HS-27A (cell line): ENCODE measurements at regions not wholly inside any gene's neighbourhood (a gene's known extent, or its start where the extent isn't known, plus 50 kb on each side); places are given as distances from the start of the nearest gene placed in this dataset.

ENCODE experiments used
- DNase-seq: peaks from one replicate; pipeline ENCODE4 v3.0.0-alpha.2; 2012; ENCODE audit warnings: low read depth, missing footprints

DNA sequence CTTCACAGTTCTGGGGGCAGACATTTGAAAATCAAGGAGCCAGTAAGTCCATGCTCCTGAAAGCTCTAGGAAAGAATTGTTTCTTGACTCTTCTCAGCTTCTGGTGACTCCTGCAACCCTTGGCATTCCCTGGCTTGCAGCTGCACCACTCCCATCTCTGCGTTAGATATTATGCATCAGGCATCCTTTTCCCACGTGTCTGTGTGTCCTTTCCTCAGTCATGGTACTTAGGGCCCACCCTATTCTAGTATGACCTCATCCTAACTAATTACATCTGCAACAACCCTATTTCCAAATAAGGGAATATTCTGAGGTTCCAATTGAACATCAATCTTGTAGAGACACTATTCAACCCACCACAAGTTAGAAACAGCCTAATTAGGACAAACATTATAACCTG, 931.7 kb upstream of the CHAC2 start:
- DNase-seq = no peak

DNA sequence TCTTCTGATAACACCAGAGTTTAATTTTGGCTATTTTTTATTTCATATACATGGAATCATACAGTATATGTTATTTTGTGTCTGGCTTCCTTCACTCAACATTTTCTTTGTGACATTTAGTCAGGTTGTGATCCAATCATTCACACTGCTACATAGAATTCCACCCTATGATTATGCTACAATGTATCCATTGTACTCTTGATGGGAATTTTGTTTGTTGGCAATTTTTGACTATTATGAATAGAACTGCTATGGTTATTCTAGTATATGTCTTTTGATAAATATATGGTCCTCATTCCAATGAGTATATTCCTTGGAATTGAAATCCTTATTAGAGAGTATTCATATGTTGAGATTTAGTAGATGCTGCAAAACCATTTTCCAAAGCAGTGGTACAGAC, 936.4 kb upstream of the CHAC2 start:
- DNase-seq = no peak

DNA sequence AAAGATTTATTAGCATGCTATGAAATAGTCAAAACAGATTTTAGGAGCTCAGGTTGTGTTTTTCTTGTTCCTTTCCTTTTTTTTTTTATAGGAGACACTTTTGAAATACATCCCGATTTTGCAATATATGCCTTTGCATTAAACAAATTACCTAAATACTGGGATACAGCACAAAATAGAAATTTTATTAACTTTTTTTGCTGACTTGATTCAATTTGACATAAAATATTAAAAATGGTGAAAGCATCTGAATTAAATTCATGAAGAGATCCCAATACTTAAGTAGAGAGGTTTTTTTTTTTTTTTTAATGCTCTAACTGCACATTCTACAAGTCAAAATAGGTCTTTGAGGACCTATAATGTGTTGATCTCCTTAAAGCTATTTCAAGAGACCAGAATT, 939.5 kb upstream of the CHAC2 start:
- DNase-seq = no peak

DNA sequence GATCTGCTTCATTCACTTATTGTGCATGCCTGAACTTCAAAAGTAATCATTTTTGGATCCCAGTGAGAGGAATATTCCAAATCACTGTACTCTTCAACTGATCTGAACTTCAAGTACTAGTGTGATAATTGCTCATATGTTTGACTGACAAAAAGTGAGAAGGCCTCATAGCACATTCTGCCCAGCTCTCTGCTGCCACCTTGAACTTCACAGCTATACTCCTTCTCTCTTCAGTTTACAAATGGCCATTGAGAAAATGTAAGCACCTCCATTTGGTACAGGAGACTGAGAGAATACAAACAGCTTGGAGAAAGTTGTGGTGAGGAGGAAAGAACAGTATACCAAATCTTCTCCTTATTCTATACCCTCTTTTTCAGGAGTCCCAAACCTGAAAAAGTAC, 946.0 kb upstream of the CHAC2 start:
- DNase-seq = no peak

DNA sequence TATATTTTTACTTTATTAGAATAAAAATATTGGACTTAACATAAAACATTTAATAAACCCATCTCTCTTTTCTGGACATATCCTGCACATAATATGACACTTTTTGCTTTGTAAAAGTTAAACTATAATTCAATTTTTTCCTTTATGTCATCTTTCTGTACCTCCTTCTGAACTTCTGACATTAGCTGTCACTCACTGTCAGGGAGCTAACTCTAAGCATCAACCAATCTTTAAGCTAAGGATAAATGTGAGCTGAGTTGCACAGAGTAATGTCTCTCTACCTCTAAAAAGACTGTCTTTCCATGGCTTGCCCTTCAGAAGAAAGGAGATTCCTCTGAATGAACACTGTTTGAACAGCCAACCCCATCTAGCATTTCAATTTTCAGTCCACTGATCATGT, 948.6 kb upstream of the CHAC2 start:
- DNase-seq = no peak

DNA sequence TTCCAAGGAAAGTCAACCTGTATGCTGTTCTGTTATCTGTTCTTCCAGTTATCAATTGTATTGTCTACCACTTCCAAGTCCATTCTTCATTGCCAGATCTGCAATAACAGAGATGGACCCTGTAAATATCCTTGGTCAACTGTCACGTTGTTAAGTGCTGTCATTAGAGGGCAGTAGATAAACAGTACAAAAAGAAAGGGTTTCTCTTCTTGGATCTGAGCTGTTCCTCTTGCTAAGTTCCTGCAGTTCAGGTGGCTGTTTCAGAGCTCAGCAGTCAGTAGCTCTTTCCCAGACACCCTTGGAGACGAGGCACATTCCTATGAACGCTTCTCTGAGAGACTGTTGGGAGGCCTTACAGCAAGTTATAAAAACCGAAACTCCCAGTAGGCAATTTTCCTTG, 957.1 kb upstream of the CHAC2 start:
- DNase-seq = peak; percentile 7

DNA sequence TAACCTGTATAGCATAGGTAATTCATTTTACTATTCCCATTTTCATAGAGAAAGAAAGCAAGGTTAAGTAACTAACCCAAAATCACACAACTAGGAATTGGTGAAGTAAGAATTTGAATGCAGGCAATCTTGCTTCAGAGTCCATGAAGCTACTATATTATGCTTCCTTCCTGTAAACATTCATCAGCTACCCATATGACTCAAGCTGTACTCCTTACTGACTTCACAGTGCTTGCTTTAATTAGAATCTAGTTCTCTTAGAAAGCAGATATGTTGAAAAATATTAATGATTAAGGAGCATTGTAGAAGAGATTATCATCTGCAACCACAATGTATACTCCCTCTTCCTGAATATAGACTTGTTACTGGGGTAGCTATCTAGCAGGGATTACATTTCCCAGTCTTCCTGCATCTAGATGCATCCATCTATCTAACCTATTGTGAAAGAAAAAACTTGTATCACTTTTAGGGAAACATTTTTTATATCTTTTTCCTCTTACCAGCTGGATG, 961.6 kb upstream of the CHAC2 start:
- DNase-seq = no peak

DNA sequence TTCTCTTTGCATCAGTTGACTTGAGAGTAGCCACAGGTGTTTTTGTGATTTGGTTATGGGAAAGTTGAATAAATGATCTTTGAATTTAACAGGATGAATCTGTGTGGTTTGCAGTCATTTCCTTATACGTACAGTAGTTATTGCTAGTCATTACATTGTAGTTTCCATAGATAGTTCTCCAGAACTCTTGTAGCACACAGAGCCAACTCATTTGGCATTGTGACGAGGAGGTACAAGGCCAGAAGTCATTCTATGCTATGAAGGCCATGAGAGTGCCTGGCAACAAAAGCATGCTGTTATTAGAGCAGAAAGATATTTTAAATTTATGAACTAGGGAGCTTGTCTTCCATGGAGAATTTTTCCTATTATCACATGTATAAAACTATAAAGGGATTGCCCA, 973.0 kb upstream of the CHAC2 start:
- no peak for DNase-seq

DNA sequence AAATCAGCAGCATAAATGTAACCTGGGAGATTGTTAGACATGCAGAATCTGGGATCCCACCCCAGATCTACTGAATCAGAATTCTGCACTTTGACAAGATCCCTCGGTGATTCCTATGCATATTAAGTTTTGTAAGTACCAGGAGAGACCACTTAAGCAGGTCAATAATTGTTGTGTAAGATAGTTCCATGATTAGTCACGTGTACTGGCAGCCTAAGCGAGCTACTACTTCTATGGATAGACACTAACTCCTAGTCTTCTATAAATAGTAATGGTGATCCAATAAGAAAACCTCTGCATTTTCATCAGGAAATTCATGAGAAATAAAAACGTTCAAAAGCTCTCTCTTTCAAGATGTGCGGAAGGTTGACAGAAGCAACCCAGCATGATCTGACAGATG, 988.2 kb upstream of the CHAC2 start:
- DNase-seq = no peak

DNA sequence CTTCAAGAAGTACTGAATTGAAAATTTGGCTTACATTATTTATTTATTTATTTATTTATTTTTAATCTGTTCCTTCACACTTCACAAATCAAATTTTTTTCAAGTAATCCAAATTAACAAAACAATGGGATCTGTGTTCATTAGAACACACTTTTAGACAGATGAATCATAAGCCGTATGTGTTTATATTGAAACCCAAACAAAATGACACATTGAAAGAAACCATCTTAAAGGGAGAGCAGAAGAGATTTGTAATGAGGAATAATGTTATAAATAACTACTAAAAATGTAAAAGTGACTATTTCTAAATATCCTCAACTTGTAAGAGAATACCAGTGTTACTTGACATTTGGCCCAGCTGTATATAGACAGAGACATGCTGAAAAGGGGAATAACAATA, 991.0 kb upstream of the CHAC2 start:
- no peak for DNase-seq

DNA sequence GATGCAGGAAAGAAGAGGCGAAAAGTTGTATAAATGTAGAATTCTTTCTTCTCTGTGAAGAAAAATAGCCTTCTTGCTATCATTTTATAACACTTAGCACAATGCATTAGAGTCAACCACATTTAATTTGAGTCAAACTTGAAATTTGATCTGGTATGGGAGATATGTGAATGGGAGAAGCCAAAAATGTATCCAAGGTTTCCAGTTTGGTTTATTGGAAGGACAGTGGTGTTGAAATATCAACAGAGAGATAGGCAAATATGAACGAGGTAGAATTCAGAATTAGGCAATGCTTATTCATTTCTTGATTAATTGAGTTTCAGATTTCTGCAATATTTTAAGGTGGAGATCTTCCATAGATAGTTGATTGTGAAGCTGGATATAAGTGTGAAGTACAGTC, 991.9 kb upstream of the CHAC2 start:
- no peak for DNase-seq

DNA sequence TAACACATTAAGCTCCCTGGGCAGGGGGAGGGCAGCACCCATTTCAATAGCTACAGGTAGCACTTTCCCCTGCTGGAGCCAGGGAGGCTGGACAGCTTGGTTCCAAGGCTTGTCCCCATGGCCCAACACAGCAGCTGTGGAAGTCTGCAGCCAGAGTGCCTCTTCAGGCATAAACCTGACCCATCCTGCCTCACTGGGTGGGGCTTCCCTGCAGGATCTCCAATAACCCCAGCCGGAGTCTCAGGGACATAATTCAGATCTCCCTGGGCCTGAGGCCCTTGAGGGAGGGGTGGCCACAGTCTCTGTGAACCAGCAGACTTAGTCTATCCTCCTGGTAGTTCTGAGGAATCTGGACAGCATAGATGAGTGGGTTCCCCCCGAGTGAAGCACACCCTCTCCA, 1001.9 kb upstream of the CHAC2 start:
- no peak for DNase-seq

DNA sequence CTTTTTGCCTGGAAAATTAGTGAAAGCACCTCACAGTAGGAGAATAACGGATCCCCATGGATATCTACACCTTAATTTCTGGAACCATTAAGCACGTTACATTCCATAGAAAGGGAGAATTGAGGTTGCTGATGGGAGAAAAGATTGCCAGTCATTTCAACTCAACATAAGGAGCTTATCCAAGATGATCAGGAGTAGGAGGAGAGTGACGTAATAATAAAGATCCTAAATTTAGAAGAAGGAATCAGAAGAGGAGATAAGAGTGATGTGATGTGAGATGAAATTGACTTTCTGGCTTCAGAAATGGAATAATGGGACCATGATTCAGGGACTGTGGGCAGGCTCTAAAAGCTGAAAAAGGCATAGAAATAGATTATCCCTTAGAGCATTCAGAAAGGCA, 1017.8 kb upstream of the CHAC2 start:
- no peak for DNase-seq

DNA sequence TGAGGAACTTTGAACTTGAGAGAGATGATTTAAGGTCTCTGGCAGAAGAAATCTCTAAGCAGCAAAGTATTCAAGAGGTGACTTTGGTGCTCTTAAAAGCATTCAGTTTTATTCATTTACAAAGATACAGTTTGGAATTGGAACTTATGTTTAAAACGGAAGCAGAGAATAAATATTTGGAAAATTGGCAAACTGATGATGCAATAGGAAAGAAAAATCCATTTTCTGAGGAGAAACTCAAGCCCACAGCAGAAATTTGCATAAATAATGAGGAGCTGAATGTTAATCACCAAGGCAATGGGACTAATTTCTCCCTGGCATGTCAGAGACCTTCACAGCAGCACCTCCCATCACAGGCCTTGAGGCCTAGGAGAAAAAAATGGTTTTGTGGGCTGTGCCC, 1022.5 kb upstream of the CHAC2 start:
- no peak for DNase-seq

DNA sequence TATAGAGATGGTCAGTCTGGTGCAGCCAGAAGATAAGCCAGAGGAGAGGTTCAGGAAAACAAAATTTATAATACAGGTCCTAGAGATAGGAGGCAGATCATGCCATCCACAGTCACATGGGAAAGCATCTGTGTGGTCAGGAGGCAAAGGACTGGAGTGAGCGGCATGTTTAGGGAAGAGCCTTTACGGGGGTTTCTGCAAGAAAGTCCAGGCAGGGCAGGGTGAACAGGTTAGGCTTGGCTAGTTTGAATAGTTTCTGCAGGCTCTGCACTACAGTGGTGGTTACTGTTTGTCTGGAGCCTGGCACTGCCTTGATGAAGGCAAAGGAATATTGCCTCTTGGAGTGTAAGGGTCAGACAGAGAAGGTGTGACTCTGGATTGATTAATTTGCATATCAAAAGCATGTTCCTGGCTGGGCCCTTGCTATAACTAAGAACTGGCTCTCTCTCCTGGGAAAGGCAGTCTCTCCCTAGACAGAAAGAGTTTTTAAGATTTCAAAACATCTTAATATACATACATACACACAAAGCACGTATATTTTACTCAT, 1034.7 kb upstream of the CHAC2 start:
- DNase-seq = no peak

DNA sequence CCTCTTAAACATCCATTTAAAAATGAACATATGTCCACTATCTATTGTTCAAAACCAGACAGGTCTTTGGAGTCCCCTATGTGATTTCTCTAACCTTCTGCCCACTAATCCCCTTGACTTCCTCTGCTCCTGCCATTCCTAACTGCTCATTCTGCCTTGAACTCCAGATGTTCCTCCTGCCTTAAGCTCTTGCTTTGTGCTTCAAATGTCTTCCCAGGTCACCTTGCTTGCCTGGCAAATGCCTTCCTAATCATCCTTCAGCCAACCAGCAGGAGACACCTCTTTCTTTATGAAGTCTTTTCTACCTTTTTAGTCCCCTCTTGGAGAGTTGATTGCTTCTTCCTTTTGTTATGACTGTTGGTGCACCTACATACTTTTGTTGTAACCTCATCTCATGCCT, 1043.0 kb upstream of the CHAC2 start:
- no peak for DNase-seq

DNA sequence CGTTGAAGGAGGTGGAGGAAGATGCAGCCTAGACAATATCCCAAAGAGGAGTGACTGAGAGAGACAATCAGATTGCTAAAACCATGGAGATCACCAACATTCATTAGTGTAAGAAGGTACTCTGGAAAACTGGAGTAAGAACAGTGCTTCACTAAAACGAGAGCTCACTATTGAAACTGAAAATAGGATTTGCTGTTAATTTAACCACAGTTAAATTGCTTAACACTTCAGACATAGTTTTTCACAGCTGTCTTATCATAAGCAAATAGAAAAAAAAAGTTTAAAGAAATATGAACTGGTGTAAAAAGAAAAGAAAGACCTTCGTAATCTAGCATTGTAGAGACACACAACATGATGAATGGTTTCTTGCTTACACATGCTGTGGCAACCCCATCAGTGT, 1049.8 kb upstream of the CHAC2 start:
- DNase-seq = no peak

DNA sequence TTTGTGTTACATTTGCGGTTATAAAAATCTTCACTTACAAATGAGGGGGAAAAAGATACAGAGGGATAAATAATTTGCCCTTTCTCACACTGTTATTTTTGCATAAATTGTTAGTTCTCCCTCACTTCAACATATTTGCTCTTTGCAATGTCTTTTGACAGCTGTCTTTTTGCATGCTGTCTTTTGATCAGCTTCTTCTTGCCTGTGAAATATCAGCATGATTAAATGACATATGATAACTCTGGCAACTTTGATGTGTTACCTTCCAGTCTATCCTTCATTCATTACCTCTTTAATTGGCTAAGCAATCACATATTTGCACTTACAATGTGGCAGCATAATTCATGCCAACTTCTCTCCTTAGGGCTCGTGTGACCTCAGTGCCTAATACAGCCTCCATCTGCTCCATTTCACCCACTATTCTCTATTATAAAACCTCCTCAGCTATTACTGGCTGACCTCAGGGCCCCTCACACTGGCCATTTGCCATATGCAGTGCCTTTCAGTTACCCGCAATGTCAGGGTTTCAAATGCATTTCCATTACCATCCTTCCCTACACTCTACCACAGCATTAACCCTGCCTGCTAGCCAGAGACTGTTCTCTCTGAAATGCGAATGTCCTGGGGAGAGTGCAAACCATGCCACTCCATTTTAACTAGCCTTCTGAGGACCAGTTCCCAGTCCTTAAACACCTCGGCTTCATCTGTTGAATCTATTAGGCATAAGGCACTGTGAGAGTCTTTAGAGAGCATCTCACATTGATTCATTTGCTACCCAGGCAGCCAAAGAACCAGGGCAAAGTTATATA, 1056.6 kb upstream of the CHAC2 start:
- DNase-seq = no peak

DNA sequence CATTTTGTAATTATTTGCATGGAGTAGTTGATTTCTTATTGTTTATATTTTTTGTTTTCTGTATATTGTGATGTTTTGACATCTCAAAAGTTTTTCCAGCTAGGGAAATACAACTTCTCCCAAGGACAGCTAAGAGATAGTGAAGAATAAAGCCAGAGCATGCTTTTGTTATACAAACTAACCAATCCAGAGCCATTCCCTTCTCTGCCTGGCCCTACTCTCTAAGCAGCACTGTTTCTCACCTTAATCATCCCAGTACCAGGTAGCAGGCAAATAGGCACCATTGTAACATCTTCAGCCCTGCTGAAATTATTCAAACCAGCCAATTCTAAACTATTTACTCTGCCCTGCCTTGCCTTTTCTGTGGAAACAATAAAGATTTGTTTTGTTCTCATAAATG, 1063.4 kb upstream of the CHAC2 start:
- DNase-seq = no peak

DNA sequence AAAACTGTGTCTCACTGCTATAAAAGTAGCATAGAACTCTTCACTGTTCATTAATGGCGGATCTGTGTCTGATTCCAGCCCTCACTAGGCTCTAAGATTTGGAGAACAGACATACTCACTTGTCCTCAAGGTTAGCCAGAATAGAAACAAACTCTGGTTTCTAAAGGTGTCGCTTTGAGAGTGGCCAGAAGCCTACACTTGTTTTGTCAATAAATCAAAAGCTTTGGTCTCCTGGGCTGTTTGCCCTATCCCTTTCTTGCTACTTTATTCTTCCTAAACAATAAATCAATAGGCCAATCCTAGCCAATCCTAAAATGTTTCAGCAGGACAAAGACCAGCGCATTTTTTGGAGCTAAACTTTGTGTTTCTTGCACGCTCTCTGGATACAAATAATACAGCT, 1064.6 kb upstream of the CHAC2 start:
- DNase-seq = no peak

DNA sequence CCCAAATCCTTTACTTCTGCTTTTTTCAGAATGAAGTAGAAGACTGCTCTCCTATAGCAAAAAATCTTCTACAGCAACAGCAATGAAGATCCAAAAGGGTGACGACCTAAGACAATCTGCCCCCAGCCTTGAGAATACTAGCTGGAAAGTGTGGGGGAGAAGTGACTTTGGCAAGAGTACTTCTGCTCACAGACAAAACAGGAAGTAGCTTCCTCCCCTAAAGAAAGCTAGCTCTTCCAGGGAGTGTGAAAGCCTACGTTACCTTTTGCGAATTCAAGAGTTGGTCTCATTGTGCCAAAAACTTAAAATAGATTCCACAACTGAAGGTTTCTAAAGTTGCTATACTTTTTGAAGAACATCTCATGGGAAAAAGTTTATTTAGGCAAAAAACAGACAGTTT, 1069.2 kb upstream of the CHAC2 start:
- no peak for DNase-seq

DNA sequence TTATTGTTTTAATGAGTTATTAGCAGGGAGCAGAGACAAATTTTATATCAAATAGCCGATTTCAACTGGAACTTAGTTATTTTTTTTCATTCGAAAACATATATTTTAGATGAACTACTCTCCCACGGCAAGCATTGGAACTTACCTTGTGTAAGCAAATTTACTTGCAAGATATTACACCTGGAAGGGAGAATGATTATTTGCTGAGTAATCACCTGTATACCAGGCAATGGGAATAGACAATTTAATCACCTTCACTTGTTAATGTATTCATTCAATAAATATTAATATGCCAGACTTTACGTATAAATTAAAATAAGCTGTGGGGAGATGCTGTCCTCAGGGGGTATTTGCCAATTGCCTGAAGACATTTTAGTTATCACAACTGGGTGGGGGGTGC, 1069.9 kb upstream of the CHAC2 start:
- DNase-seq = no peak

DNA sequence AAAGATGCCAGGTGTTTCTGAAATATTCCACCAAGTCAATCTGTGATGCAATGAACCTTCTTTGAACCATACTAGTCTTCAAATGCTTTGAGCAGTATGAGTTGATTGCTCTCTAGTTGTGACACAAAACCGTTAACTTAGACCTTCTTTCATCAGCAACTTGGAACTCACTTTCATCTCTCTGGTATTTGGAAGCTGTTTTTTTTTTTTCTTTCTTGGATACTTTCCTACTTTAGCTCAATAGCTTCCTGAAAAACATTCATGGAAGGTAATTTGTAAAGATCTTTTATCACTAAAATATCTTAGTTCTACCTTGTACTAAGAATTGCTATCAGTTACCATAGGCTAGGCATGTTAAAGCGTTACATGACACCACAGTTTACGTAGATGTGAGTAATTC, 1071.9 kb upstream of the CHAC2 start:
- no peak for DNase-seq

DNA sequence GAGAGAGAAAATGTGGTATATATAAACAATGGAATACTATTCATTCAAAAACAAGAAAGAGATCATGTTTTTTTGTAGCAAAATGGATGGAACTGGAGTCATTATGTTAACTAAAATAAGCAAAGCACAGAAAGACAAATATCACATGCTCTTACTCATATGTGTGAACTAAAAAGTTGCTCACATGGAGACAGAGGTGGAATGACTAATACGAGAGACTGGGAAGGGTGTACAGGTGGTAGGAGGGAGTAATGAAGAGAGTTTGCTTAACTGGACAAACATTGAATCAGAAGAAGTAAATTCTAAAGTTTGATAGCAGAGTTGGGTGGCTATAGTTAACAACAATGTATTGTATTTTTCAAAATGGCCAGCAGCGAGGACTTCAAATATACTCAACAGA, 1080.7 kb upstream of the CHAC2 start:
- no peak for DNase-seq
